ENCODE measurements at regions not wholly inside any gene's neighbourhood (a gene's known extent, or its start where the extent isn't known, plus 50 kb on each side); places are given as distances from the start of the nearest gene placed in this dataset.

DNA sequence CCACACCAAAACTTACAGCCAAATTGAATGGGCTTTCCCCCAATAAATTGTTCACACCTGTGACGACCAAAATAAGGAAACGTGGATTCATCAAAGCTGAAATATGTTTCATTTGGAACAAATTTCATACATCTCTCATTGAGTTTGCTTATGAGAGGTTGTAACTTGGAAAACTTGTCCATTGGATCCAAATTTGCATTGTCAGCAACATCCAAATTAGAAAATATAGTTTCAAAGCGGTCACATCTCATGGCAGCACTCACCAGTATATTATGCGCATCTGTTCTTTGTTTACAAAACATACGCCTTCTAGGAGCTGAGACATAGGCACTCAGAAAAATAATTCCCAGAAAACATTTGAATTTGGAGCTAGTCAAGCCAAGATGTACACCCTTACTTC is 1028.2 kb upstream of the USP15 start:
- TF ChIP-seq, protein P1, sequence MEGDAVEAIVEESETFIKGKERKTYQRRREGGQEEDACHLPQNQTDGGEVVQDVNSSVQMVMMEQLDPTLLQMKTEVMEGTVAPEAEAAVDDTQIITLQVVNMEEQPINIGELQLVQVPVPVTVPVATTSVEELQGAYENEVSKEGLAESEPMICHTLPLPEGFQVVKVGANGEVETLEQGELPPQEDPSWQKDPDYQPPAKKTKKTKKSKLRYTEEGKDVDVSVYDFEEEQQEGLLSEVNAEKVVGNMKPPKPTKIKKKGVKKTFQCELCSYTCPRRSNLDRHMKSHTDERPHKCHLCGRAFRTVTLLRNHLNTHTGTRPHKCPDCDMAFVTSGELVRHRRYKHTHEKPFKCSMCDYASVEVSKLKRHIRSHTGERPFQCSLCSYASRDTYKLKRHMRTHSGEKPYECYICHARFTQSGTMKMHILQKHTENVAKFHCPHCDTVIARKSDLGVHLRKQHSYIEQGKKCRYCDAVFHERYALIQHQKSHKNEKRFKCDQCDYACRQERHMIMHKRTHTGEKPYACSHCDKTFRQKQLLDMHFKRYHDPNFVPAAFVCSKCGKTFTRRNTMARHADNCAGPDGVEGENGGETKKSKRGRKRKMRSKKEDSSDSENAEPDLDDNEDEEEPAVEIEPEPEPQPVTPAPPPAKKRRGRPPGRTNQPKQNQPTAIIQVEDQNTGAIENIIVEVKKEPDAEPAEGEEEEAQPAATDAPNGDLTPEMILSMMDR (optimal IDR thresholded peaks at IDR 0.05 in 1 of 3, IDR thresholded peaks at IDR 0.05 in 1 of 3, conservative IDR thresholded peaks at IDR 0.05 in 1 of 3; ENCODE audit: extremely low read depth in 1 of 3, insufficient read depth in 2 of 3, low read length in 3 of 3) = no peak
- TF ChIP-seq EZH2 (IDR thresholded peaks at IDR 0.05; ENCODE audit: low read length) = no peak
